ENCODE measurements at regions not wholly inside any gene's neighbourhood (a gene's known extent, or its start where the extent isn't known, plus 50 kb on each side); places are given as distances from the start of the nearest gene placed in this dataset.

- Histone ChIP-seq H3K9ac (ENCODE audit: low read length) (no peak overlapping the region), H3K9me3 (ENCODE audit: insufficient read depth, low read length) (no peaks in the 10 kb centered on the region), H3K9me2 (replicated peaks; ENCODE audit: insufficient read depth, low read length) (no peaks in the 10 kb centered on the region), H4K20me1 (ENCODE audit: low read depth, low read length) (no peaks in the 10 kb centered on the region), H3K4me3 (ENCODE audit: insufficient read depth, low read length, poor library complexity, severe bottlenecking) (no peak overlapping the region), H3K36me3 (ENCODE audit: low read length) (no peaks in the 10 kb centered on the region), H3K27ac (ENCODE audit: low read depth, low read length) (no peak overlapping the region), H2AFZ (ENCODE audit: low read depth, low read length, severe bottlenecking) (no peak overlapping the region), H3F3A (ENCODE audit: insufficient read depth) (no peaks in the 10 kb centered on the region), H3K79me2 (ENCODE audit: insufficient read depth, low read length) (no peaks in the 10 kb centered on the region), H3K27me3 (ENCODE audit: low read length) (no peaks in the 10 kb centered on the region), H3K4me2 (ENCODE audit: low read depth, low read length, poor library complexity, severe bottlenecking) (no peak overlapping the region)
- TF ChIP-seq CTCF (IDR thresholded peaks at IDR 0.05; ENCODE audit: insufficient read depth, low read length, poor library complexity, severe bottlenecking) (no peak), EZH2phosphoT487 (conservative IDR thresholded peaks at IDR 0.05; ENCODE audit: low read length) (no peak)
These were observed 152.7 kb upstream of the SHH start for GRCh38 chr7:155965010-155965409.

GRCh38 chr7:155964543-155964942 is 152.3 kb upstream of the SHH start:
- Histone ChIP-seq H3F3A (ENCODE audit: insufficient read depth) (no peaks in the 10 kb centered on the region), H3K9ac (ENCODE audit: low read length) (no peak overlapping the region), H3K4me3 (ENCODE audit: insufficient read depth, low read length, poor library complexity, severe bottlenecking) (no peak overlapping the region), H4K20me1 (ENCODE audit: low read depth, low read length) (no peaks in the 10 kb centered on the region), H3K9me3 (ENCODE audit: insufficient read depth, low read length) (no peaks in the 10 kb centered on the region), H3K27ac (ENCODE audit: low read depth, low read length) (no peak overlapping the region), H3K79me2 (ENCODE audit: insufficient read depth, low read length) (no peaks in the 10 kb centered on the region), H3K4me2 (ENCODE audit: low read depth, low read length, poor library complexity, severe bottlenecking) (no peak overlapping the region), H2AFZ (ENCODE audit: low read depth, low read length, severe bottlenecking) (no peak overlapping the region), H3K9me2 (replicated peaks; ENCODE audit: insufficient read depth, low read length) (no peaks in the 10 kb centered on the region), H3K36me3 (ENCODE audit: low read length) (no peaks in the 10 kb centered on the region), H3K27me3 (ENCODE audit: low read length) (no peaks in the 10 kb centered on the region)
- TF ChIP-seq EZH2phosphoT487 (conservative IDR thresholded peaks at IDR 0.05; ENCODE audit: low read length), result no peak
- TF ChIP-seq CTCF (IDR thresholded peaks at IDR 0.05; ENCODE audit: insufficient read depth, low read length, poor library complexity, severe bottlenecking), result no peak

GRCh38 chr7:155963771-155964195 is 151.5 kb upstream of the SHH start:
- TF ChIP-seq EZH2phosphoT487 (conservative IDR thresholded peaks at IDR 0.05; ENCODE audit: low read length) (no peak), CTCF (IDR thresholded peaks at IDR 0.05; ENCODE audit: insufficient read depth, low read length, poor library complexity, severe bottlenecking) (no peak)
- Histone ChIP-seq H3K36me3 (ENCODE audit: low read length) (no peaks in the 10 kb centered on the region), H3K27me3 (ENCODE audit: low read length) (no peaks in the 10 kb centered on the region), H2AFZ (ENCODE audit: low read depth, low read length, severe bottlenecking) (no peak overlapping the region), H4K20me1 (ENCODE audit: low read depth, low read length) (no peaks in the 10 kb centered on the region), H3F3A (ENCODE audit: insufficient read depth) (no peaks in the 10 kb centered on the region), H3K4me3 (ENCODE audit: insufficient read depth, low read length, poor library complexity, severe bottlenecking) (no peak overlapping the region), H3K9me3 (ENCODE audit: insufficient read depth, low read length) (no peaks in the 10 kb centered on the region), H3K27ac (ENCODE audit: low read depth, low read length) (no peak overlapping the region), H3K9ac (ENCODE audit: low read length) (no peak overlapping the region), H3K4me2 (ENCODE audit: low read depth, low read length, poor library complexity, severe bottlenecking) (no peak overlapping the region), H3K9me2 (replicated peaks; ENCODE audit: insufficient read depth, low read length) (no peaks in the 10 kb centered on the region), H3K79me2 (ENCODE audit: insufficient read depth, low read length) (no peaks in the 10 kb centered on the region)
